IMR-90 (cell line): ENCODE measurements at regions not wholly inside any gene's neighbourhood (a gene's known extent, or its start where the extent isn't known, plus 50 kb on each side); places are given as distances from the start of the nearest gene placed in this dataset.

Experiments
- ATAC-seq: fragments of 200-7000 bp; cut with Tn5 transposase; 2 replicates; pipeline ENCODE4 v1.9.1; 2020; ENCODE audit warnings: low read depth, mild to moderate bottlenecking, moderate library complexity
- BruUV-seq: library from RNA; stranded (reverse); fragments of 400-500 nt; replicated peaks from 2 replicates; lab custom pipeline; 2021; lab: Mats Ljungman, UMichigan
- CTCF ChIA-PET: fragments of 300-600 bp; formaldehyde crosslinking; extraction: SDS; loops from one replicate; lab custom pipeline; 2021; ENCODE audit warnings: antibody characterized with exemption; lab: Yijun Ruan, JAX
- POLR2A ChIA-PET: fragments of 300-600 bp; sonication (Branson Sonifier 250); formaldehyde crosslinking; loops from one replicate; lab custom pipeline; 2022; ENCODE audit warnings: antibody characterized with exemption; ENCODE audit not compliant: unreplicated experiment; lab: Charles Lee
- DNase-seq: peaks from one replicate; pipeline ENCODE4 v3.0.0; 2013
- H2AFZ ChIP-seq: replicated peaks from 2 replicates; pipeline ENCODE3; 2013; ENCODE audit warnings: low read length, mild to moderate bottlenecking; ENCODE audit not compliant: poor library complexity
- H2AK5ac ChIP-seq: 2 replicates; pipeline ENCODE4 v1.6.1; 2013; ENCODE audit warnings: low read depth, low read length, inconsistent platforms
- H2AK9ac ChIP-seq: replicated peaks from 2 replicates; pipeline ENCODE3; 2013; ENCODE audit warnings: mild to moderate bottlenecking, low read depth, low read length, moderate library complexity; ENCODE audit not compliant: poor library complexity
- H2BK120ac ChIP-seq: 2 replicates; pipeline ENCODE4 v1.6.1; 2013; ENCODE audit warnings: low read depth, low read length, inconsistent platforms
- H2BK15ac ChIP-seq: 3 replicates; pipeline ENCODE4 v1.6.1; 2013; ENCODE audit warnings: low read depth, low read length, inconsistent platforms
- H2BK20ac ChIP-seq: 2 replicates; pipeline ENCODE4 v1.6.1; 2013; ENCODE audit warnings: low read depth, mild to moderate bottlenecking, inconsistent platforms, low read length, moderate library complexity
- H2BK5ac ChIP-seq: 2 replicates; pipeline ENCODE4 v1.6.1; 2013; ENCODE audit warnings: mild to moderate bottlenecking, low read depth, low read length, inconsistent platforms; ENCODE audit not compliant: poor library complexity, severe bottlenecking
- H3K14ac ChIP-seq: replicated peaks from 2 replicates; pipeline ENCODE4 v1.6.1; 2013; ENCODE audit warnings: low read depth, low read length, inconsistent platforms
- H3K18ac ChIP-seq: 2 replicates; pipeline ENCODE4 v1.6.1; 2013; ENCODE audit warnings: low read depth, low read length, control low read depth
- H3K23ac ChIP-seq: 2 replicates; pipeline ENCODE4 v1.6.1; 2013; ENCODE audit warnings: low read depth, low read length, inconsistent platforms
- H3K27ac ChIP-seq: 2 replicates; pipeline ENCODE4 v1.5.1; 2013; ENCODE audit warnings: mild to moderate bottlenecking, control low read depth, low read length; ENCODE audit not compliant: insufficient read depth
- H3K27me3 ChIP-seq: 2 replicates; pipeline ENCODE4 v1.6.1; 2013; ENCODE audit warnings: low read length; ENCODE audit not compliant: control insufficient read depth, insufficient read depth
- H3K36me3 ChIP-seq: 2 replicates; pipeline ENCODE4 v1.6.1; 2013; ENCODE audit warnings: low read length, mixed read lengths; ENCODE audit not compliant: control insufficient read depth, insufficient read depth
- H3K4ac ChIP-seq: 2 replicates; pipeline ENCODE4 v1.6.1; 2013; ENCODE audit warnings: low read depth, low read length, inconsistent platforms
- H3K4me1 ChIP-seq: 2 replicates; pipeline ENCODE4 v1.6.1; 2013; ENCODE audit warnings: low read length, mixed read lengths; ENCODE audit not compliant: control insufficient read depth, insufficient read depth
- H3K4me2 ChIP-seq: 2 replicates; pipeline ENCODE4 v1.6.1; 2013; ENCODE audit warnings: low read depth, mild to moderate bottlenecking, control low read depth, low read length, moderate library complexity
- H3K4me3 ChIP-seq: 2 replicates; pipeline ENCODE4 v1.5.1; 2013; ENCODE audit warnings: low read depth, mild to moderate bottlenecking, control low read depth, low read length, moderate library complexity; ENCODE audit not compliant: insufficient read depth
- H3K56ac ChIP-seq: 2 replicates; pipeline ENCODE4 v1.6.1; 2013; ENCODE audit warnings: low read length, inconsistent platforms; ENCODE audit not compliant: insufficient read depth; ENCODE audit errors: extremely low read depth
- H3K79me1 ChIP-seq, 2 experiments: 2 replicates each; pipeline ENCODE4 v1.6.1; 2013; ENCODE audit warnings: low read length in 2 of 2, inconsistent platforms in 1 of 2, low read depth in 1 of 2
- H3K9ac ChIP-seq: 2 replicates; pipeline ENCODE4 v1.6.1; 2013; ENCODE audit warnings: low read depth, low read length, control low read depth
- H3K9me1 ChIP-seq: 2 replicates; pipeline ENCODE4 v1.6.1; 2013; ENCODE audit warnings: low read length, inconsistent platforms; ENCODE audit not compliant: insufficient read depth
- H3K9me3 ChIP-seq: 2 replicates; pipeline ENCODE4 v1.6.1; 2013; ENCODE audit warnings: low read length; ENCODE audit not compliant: control insufficient read depth, insufficient read depth
- H4K20me1 ChIP-seq: 2 replicates; pipeline ENCODE4 v1.6.1; 2013; ENCODE audit warnings: low read length, inconsistent platforms; ENCODE audit not compliant: insufficient read depth
- H4K5ac ChIP-seq: 2 replicates; pipeline ENCODE4 v1.6.1; 2013; ENCODE audit warnings: mild to moderate bottlenecking, low read depth, low read length, control low read depth
- H4K8ac ChIP-seq, 2 experiments: 2 replicates each; pipeline ENCODE4 v1.6.1; 2013; ENCODE audit warnings: low read depth in 2 of 2, low read length in 2 of 2, control low read depth in 1 of 2, inconsistent platforms in 1 of 2
- H4K91ac ChIP-seq: 2 replicates; pipeline ENCODE4 v1.6.1; 2013; ENCODE audit warnings: low read depth, low read length, inconsistent platforms; ENCODE audit not compliant: insufficient read depth
- BHLHE40 ChIP-seq: fragments of 150-350 bp; IDR thresholded peaks from 2 replicates; pipeline ENCODE4 v1.6.1; 2016; ENCODE audit warnings: mild to moderate bottlenecking, low read depth, low read length
- CEBPB ChIP-seq: IDR thresholded peaks from 2 replicates; pipeline ENCODE4 v1.6.1; 2012; ENCODE audit warnings: low read depth, low read length, improper control_type of control experiment
- FOS ChIP-seq: fragments of 150-350 bp; IDR thresholded peaks from 2 replicates; pipeline ENCODE4 v1.6.1; 2016; ENCODE audit warnings: low read depth, low read length
- MAFK ChIP-seq: IDR thresholded peaks from 2 replicates; pipeline ENCODE4 v1.6.1; 2012; ENCODE audit warnings: low read depth, low read length, improper control_type of control experiment
- MAZ ChIP-seq: IDR thresholded peaks from 2 replicates; pipeline ENCODE4 v1.6.1; 2012; ENCODE audit warnings: low read depth, mild to moderate bottlenecking, low read length, improper control_type of control experiment, moderate library complexity, borderline replicate concordance
- MXI1 ChIP-seq: IDR thresholded peaks from 2 replicates; pipeline ENCODE4 v1.6.1; 2012; ENCODE audit warnings: low read depth, mild to moderate bottlenecking, low read length, moderate library complexity, borderline replicate concordance
- NFE2L2 ChIP-seq: fragments of 150-350 bp; IDR thresholded peaks from 2 replicates; pipeline ENCODE4 v1.6.1; 2016; ENCODE audit warnings: low read depth, mild to moderate bottlenecking, low read length
- POLR2A ChIP-seq: IDR thresholded peaks from 2 replicates; pipeline ENCODE4 v1.6.1; 2012; ENCODE audit warnings: mild to moderate bottlenecking, low read depth, low read length
- RAD21 ChIP-seq: IDR thresholded peaks from 2 replicates; pipeline ENCODE4 v1.6.1; 2012; ENCODE audit warnings: low read length, improper control_type of control experiment
- RCOR1 ChIP-seq: IDR thresholded peaks from 2 replicates; pipeline ENCODE4 v1.6.1; 2012; ENCODE audit warnings: mild to moderate bottlenecking, low read length, improper control_type of control experiment; ENCODE audit not compliant: insufficient replicate concordance
- RFX5 ChIP-seq: IDR thresholded peaks from 2 replicates; pipeline ENCODE4 v1.8.0; 2012; ENCODE audit warnings: low read depth, mild to moderate bottlenecking, low read length, moderate library complexity
- SMC3 ChIP-seq: fragments of 150-350 bp; IDR thresholded peaks from 2 replicates; pipeline ENCODE4 v1.6.1; 2016; ENCODE audit warnings: low read depth, mild to moderate bottlenecking, antibody characterized with exemption, low read length, moderate library complexity
- dilution Hi-C: fragments of 300-500 bp; cut with HindIII; formaldehyde crosslinking; loops from one replicate; pipeline ENCODE4 v1.14.3; 2018; ENCODE audit warnings: low sequenced_read_pairs; ENCODE audit not compliant: unreplicated experiment
- in situ Hi-C: fragments of 300-500 bp; cut with MboI; formaldehyde crosslinking; loops from 3 replicates; pipeline ENCODE4 v1.14.3; 2019; ENCODE audit warnings: low sequenced_read_pairs, inconsistent platforms, mixed read lengths
- intact Hi-C: fragments of 100-400 bp; cut with micrococcal nuclease; formaldehyde crosslinking; loops from 2 replicates; pipeline ENCODE4 v1.10.0; 2022
- TF ChIP-seq, protein P1 (sequence below): fragments of 150-350 bp; IDR thresholded peaks from 2 replicates; pipeline ENCODE4 v1.6.1; 2017; ENCODE audit warnings: mild to moderate bottlenecking, antibody characterized with exemption, low read length, low read depth
- TF ChIP-seq, protein P2 (sequence below): fragments of 150-350 bp; IDR thresholded peaks from 2 replicates; pipeline ENCODE4 v1.6.1; 2016; ENCODE audit warnings: low read depth, mild to moderate bottlenecking, low read length, moderate library complexity, borderline replicate concordance
- TF ChIP-seq, protein P3 (sequence below): conservative IDR thresholded peaks from 2 replicates; pipeline ENCODE4 v1.5.1; 2012; ENCODE audit warnings: mild to moderate bottlenecking, low read depth, low read length, improper control_type of control experiment

DNA sequence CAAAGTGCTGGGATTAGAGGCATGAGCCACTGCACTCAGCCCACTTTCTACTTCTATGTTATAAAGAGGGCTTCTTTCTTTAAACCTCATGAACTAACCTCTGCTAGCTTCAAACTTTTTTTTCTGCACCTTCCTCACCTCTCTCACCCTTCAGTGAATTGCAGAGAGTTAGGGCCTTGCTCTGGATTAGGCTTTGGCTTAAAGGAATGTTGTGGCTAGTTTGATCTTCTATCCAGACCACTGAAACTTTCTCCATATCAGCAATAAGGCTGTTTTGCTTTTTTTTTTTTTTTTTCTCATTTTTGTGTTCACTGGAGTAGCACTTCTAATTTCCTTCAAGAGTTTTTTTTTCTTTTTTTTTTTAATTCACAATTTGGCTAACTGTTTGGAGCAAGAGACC lies 216.4 kb upstream of the MAP3K1 start:
- Histone ChIP-seq H2BK120ac (no peak overlapping the region), H3K27me3 (peaks cover 2% of the 10 kb centered on the region), H4K5ac (no peak overlapping the region), H4K91ac (no peak overlapping the region), H3K14ac (no peak overlapping the region), H2BK5ac (no peak overlapping the region), H3K9ac (no peak overlapping the region), H3K4me1 (peaks cover 5% of the 10 kb centered on the region), H3K23ac (no peak overlapping the region), H4K8ac (no peak overlapping the region), H3K18ac (no peak overlapping the region), H3K4ac (no peak overlapping the region), H3K9me3 (no peaks in the 10 kb centered on the region), H3K4me2 (no peak overlapping the region), H3K79me1 (no peaks in the 10 kb centered on the region), H3K27ac (no peak overlapping the region), H2AK5ac (no peak overlapping the region), H3K56ac (no peak overlapping the region), H2AFZ (no peak overlapping the region), H2AK9ac (no peak overlapping the region), H3K9me1 (peaks cover 6% of the 10 kb centered on the region; the same call in 1 of the 2 replicates), H2BK15ac (no peak overlapping the region), H2BK20ac (no peak overlapping the region), H4K20me1 (no peaks in the 10 kb centered on the region), H3K4me3 (no peak overlapping the region), H3K36me3 (no peaks in the 10 kb centered on the region)
- intact Hi-C loops (no loop called here), dilution Hi-C loops (no loop called here), in situ Hi-C loops (no loop called here)
- no peak for DNase-seq
- BruUV-seq: no TSS peak
- no peak for ATAC-seq
- CTCF ChIA-PET: no interaction called here
- POLR2A ChIA-PET: no interaction called here
- TF ChIP-seq MAZ (no peak), MXI1 (no peak), BHLHE40 (no peak), CEBPB (no peak), MAFK (no peak), RCOR1 (no peak), FOS (no peak), RAD21 (no peak), RFX5 (no peak), NFE2L2 (no peak), POLR2A (no peak), SMC3 (no peak)
- TF ChIP-seq, protein P1, sequence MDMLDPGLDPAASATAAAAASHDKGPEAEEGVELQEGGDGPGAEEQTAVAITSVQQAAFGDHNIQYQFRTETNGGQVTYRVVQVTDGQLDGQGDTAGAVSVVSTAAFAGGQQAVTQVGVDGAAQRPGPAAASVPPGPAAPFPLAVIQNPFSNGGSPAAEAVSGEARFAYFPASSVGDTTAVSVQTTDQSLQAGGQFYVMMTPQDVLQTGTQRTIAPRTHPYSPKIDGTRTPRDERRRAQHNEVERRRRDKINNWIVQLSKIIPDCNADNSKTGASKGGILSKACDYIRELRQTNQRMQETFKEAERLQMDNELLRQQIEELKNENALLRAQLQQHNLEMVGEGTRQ: no peak
- TF ChIP-seq, protein P2, sequence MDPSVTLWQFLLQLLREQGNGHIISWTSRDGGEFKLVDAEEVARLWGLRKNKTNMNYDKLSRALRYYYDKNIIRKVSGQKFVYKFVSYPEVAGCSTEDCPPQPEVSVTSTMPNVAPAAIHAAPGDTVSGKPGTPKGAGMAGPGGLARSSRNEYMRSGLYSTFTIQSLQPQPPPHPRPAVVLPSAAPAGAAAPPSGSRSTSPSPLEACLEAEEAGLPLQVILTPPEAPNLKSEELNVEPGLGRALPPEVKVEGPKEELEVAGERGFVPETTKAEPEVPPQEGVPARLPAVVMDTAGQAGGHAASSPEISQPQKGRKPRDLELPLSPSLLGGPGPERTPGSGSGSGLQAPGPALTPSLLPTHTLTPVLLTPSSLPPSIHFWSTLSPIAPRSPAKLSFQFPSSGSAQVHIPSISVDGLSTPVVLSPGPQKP: no peak
- TF ChIP-seq, protein P3, sequence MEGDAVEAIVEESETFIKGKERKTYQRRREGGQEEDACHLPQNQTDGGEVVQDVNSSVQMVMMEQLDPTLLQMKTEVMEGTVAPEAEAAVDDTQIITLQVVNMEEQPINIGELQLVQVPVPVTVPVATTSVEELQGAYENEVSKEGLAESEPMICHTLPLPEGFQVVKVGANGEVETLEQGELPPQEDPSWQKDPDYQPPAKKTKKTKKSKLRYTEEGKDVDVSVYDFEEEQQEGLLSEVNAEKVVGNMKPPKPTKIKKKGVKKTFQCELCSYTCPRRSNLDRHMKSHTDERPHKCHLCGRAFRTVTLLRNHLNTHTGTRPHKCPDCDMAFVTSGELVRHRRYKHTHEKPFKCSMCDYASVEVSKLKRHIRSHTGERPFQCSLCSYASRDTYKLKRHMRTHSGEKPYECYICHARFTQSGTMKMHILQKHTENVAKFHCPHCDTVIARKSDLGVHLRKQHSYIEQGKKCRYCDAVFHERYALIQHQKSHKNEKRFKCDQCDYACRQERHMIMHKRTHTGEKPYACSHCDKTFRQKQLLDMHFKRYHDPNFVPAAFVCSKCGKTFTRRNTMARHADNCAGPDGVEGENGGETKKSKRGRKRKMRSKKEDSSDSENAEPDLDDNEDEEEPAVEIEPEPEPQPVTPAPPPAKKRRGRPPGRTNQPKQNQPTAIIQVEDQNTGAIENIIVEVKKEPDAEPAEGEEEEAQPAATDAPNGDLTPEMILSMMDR: no peak
